HG03097 (cell line): ENCODE measurements at regions not wholly inside any gene's neighbourhood (a gene's known extent, or its start where the extent isn't known, plus 50 kb on each side); places are given as distances from the start of the nearest gene placed in this dataset.
"Not testable (repeated sequence)": the region's sequence is repeated elsewhere in the genome, so short reads cannot be mapped to it uniquely, and the experiment has no call there.

Experiments
- ATAC-seq: cut with Tn5 transposase; IDR thresholded peaks from one replicate; pipeline ENCODE4 v1.9.1; 2021; ENCODE audit not compliant: unreplicated experiment, low FRiP score

GRCh38 chr4:57374866-57375595, 264.8 kb upstream of the IGFBP7 start:
- no peak for ATAC-seq

- no peak for ATAC-seq
Observed at GRCh38 chr4:57373991-57374390, 263.8 kb upstream of the IGFBP7 start.

- no peak for ATAC-seq
Observed at GRCh38 chr4:57371671-57372070, 261.5 kb upstream of the IGFBP7 start.

GRCh38 chr4:57370691-57371090, 260.5 kb upstream of the IGFBP7 start:
- no peak for ATAC-seq

- no peak for ATAC-seq
Observed at GRCh38 chr4:57369446-57369845, 259.3 kb upstream of the IGFBP7 start.

- ATAC-seq = no peak
Observed at GRCh38 chr4:57364255-57364654, 254.1 kb upstream of the IGFBP7 start.

- ATAC-seq = no peak
Observed at GRCh38 chr4:57363346-57363745, 253.2 kb upstream of the IGFBP7 start.

GRCh38 chr4:57360681-57361080, 250.5 kb upstream of the IGFBP7 start:
- ATAC-seq = no peak

GRCh38 chr4:57355101-57355665, 245.0 kb upstream of the IGFBP7 start:
- no peak for ATAC-seq

GRCh38 chr4:57351731-57352130, 241.5 kb upstream of the IGFBP7 start:
- ATAC-seq = no peak

- no peak for ATAC-seq
Observed at GRCh38 chr4:57344296-57344695, 234.1 kb upstream of the IGFBP7 start.

GRCh38 chr4:57342411-57342810, 232.2 kb upstream of the IGFBP7 start:
- ATAC-seq = no peak

- not testable (repeated sequence) for ATAC-seq
Observed at GRCh38 chr4:57338861-57339260, 228.7 kb upstream of the IGFBP7 start.

GRCh38 chr4:57333684-57334083, 223.5 kb upstream of the IGFBP7 start:
- no peak for ATAC-seq

GRCh38 chr4:57331959-57332358, 221.8 kb upstream of the IGFBP7 start:
- no peak for ATAC-seq

GRCh38 chr4:57329279-57329678, 219.1 kb upstream of the IGFBP7 start:
- ATAC-seq = no peak

- ATAC-seq = no peak
Observed at GRCh38 chr4:57324673-57325307, 214.6 kb upstream of the IGFBP7 start.

- ATAC-seq = no peak
Observed at GRCh38 chr4:57320849-57321248, 210.7 kb upstream of the IGFBP7 start.

GRCh38 chr4:57320217-57320616, 210.0 kb upstream of the IGFBP7 start:
- no peak for ATAC-seq

- no peak for ATAC-seq
Observed at GRCh38 chr4:57318703-57319102, 208.5 kb upstream of the IGFBP7 start.

GRCh38 chr4:57314636-57315035, 204.5 kb upstream of the IGFBP7 start:
- no peak for ATAC-seq

- no peak for ATAC-seq
Observed at GRCh38 chr4:57312296-57312695, 202.1 kb upstream of the IGFBP7 start.
